ENCODE measurements at regions not wholly inside any gene's neighbourhood (a gene's known extent, or its start where the extent isn't known, plus 50 kb on each side); places are given as distances from the start of the nearest gene placed in this dataset.
"Not testable (repeated sequence)": the region's sequence is repeated elsewhere in the genome, so short reads cannot be mapped to it uniquely, and the experiment has no call there.

DNA sequence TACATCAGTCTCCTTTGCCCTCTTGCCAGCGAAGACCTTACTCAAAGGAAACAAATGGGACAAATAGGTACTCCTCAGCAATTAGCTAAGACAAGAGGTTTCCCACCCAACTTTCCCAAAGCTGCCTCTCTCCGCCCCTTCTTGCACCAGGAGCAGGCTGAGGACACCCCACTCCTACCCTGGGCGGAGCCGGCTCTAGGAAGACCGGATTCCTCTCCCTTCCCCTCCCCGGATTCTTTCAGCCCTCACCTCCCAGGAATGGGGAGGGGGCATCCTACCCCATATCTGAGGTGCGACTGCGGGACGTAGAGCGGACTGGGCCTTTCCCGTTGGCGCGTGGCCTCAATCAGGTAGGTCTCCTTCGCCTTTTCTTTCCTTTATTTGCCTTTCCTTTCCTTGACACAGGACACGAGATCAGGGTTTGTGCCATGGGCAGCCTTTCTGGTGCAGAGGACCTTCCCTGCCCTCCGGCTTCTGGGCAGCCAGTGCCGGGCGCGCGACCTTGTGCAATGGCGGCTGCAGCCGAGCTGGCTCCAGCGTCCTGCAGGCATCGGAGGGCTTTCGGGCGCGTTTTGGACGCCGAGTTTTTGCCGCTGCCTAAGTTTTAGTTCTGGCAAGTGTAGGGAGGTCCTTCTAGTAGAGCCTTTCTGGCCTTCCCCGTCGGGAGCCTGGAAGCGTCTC lies 279.9 kb downstream of the PLS3 start:
- not testable (repeated sequence) for DNase-seq

GRCh38 chrX:115850986-115851385 lies 290.0 kb downstream of the PLS3 start:
- not testable (repeated sequence) for DNase-seq

- DNase-seq: not testable (repeated sequence)
These were observed 292.3 kb downstream of the PLS3 start for GRCh38 chrX:115853260-115853659.

- DNase-seq: not testable (repeated sequence)
These were observed 289.4 kb upstream of the AGTR2 start for GRCh38 chrX:115881170-115881569.

GRCh38 chrX:115884121-115884520 lies 286.4 kb upstream of the AGTR2 start:
- not testable (repeated sequence) for DNase-seq

DNA sequence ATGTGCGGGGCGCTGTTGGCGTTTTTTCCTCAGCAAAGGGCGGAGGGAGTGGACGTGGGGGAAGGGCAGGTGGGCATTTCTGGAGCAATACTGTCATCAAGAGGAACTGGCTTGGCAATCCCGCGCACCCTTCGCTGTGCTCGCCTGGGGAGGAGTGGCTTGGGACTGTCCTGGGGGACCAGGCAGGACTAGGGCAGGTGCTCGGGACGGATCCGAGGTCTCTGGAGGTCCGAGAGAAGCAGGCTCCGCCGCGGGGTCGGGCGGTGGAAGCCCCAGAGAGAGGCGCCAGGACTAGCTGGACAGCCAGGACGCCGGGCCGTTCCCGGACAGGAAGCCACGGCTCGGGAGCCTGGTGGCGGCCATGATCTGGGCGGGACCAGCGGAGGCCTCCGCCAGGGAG lies 282.5 kb upstream of the AGTR2 start:
- DNase-seq: not testable (repeated sequence)

DNA sequence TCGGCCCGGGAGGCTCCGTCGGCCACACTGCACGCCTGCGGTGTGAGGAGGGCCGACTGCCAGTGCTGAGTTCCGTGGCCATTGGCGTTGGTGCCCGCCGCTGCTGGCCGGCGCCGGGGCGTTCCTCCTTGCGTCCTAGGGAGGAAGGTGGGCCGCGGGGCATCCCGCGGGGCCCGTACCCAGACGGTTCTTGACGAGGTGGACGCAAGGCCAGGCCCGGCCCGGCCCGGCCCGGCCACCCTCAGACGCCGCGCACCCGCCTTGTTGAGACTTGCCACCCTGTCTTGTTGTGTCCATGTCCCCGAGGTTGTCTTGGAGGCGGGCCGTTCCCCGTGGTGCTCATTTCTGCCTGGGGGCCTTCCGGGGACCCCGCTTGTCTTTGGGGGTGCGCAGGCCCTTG lies 282.0 kb upstream of the AGTR2 start:
- DNase-seq: not testable (repeated sequence)

GRCh38 chrX:115889121-115889890 lies 281.2 kb upstream of the AGTR2 start:
- DNase-seq: no peak

DNA sequence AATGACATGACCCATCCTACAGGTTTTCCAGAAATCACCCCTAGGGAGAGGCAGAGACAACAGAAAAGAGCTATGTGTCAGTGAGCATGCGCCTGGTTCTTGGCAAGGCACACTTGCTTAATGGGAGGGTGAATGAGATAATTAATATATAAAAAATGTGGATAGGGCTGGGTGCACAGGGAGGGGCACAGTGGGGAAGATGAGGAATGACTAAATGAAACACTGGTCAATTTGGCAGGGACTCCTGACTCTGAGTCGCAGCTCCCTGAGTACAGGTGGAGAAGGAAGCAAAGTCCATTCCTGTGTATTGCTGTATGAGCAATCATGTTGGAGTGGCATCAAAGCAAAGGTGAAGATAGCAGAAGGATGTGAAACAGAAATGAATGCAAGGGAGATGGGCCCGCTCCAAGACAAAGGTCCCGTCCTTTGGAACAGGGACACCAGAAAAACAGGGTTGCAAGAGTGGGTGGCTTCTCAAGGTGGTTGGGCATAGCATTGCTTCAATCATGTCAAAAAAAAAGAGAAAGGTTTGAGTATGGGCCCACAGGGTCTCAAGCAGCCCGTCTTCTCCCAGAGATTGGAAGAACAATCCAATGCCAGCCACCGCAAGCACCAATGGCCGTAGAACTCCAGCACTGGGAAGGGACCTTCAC lies 278.4 kb upstream of the AGTR2 start:
- DNase-seq: no peak

DNA sequence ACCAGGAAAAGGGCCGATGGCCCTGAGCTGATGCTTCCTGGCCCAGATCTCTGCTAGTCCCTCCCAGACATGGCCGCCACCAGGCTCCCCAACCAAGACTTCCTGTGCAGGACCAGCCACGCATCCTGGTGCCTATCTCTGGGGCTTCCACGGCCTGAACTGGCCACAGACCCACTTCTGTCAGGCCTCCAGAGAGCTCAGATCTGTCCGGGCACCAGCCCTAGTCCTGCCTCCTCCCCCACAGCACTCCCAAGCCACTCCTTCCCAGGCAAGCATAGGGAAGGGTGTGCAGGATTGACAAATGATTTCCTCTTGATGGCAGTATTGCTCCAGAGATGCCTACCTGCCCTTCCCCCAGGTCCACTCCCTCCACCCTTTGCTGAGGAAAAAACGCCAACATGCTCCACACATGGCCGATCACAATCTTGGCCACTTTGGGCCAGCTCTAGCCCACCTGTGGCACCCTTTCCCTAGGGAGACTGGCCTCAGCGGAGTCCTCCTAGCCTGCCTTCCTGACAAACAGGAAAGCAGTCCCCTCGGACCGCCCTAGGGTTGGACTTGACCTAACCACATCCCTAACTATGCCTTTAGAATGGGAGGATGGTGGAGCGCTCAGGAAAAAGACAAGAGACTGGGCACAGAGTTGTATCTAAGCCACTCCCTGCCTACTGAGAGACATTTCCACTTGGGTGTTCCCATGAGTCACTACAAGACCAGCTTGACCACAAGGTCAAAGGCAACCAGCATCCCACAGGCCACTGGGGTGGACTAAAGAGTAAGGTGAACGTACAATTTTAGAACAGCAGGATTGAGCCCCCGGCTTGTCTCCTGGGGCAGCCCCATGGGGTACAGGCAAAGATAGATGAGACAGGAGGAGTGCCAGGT lies 277.5 kb upstream of the AGTR2 start:
- peak; percentile 54 for DNase-seq

DNA sequence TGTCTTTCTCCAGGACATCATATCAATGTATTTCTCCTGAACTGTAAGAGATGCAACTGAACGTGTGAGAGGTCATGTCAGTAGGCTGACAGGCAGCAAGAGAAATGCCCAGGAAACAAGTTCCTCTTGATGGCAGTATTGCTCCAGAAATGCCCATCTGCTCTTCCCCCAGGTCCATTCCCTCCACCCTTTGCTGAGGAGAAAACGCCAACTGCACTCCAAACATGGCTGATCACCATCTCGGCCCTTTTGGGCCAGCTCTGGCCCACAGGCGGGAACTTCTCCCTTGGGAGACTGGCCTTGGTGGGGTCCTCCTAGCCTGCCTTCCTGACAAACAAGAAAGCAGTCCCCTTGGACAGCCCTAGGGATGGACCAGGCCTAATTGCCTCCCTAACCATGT lies 276.5 kb upstream of the AGTR2 start:
- DNase-seq: peak; percentile 15

GRCh38 chrX:115895678-115896329 lies 274.7 kb upstream of the AGTR2 start:
- no peak for DNase-seq

DNA sequence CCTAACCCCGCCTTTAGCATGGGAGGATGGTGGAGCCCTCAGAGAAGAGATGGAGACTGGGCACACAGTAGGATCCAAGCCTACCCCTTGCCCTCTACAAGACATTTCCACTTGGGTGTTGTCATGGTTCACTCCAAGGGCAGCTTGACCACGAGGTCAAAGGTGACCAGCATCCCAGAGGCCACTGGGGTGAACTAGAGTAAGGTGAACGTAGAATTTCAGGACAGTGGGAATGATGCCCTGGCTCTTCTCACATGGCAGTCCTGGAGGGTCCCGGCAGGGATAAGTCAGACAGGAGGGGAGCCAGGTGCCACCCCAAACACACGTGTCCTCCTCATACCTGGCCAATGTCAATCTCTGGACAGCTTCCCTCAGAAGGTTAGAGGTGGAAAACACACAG lies 274.2 kb upstream of the AGTR2 start:
- DNase-seq: no peak

DNA sequence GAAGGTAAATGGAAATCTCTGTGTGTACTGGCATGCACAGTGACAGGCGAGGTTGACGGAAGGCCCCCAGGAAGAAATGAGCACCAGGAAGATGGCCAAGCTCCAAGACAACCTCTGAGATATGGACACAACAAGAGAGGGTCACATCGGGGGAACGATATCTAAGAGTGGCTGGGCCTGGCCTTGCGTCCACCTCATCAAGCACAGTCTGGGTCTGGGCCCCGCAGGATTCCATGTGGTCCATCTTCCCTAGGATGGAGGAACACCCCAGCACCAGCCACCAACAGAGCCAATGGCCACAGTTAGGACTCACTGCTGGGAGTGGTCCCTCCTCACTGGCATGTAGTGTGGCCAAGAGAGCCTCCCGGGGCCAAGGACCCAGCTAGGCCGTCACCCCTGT lies 272.6 kb upstream of the AGTR2 start:
- no peak for DNase-seq

DNA sequence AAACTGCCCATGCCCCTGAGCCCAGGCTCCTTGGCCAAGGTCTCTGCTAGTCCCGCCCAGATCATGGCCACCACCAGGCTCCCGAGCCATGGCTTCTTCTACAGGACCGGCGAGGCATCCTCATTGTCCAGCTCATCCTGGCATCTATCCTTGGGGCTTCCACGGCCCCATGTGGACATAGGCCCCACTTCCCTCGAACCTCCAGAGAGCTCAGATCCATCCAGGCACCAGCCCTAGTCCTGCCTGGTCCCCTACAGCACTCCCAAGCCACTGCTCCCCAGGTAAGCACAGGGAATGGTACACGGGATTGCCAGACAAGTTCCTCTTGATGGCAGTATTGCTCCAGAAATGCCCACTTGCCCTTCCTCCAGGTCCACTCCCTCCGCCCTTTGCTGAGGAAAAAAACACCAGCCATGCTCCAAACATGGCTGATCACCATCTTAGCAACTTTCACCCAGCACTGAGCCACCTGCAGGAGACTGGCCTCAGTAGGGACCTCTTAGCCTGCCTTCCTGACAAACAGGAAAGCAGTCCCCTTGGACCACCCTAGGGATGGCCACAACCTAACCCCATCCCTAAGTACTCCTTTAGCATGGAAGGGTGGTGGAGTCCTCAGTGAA lies 272.1 kb upstream of the AGTR2 start:
- DNase-seq: peak; percentile 45

DNA sequence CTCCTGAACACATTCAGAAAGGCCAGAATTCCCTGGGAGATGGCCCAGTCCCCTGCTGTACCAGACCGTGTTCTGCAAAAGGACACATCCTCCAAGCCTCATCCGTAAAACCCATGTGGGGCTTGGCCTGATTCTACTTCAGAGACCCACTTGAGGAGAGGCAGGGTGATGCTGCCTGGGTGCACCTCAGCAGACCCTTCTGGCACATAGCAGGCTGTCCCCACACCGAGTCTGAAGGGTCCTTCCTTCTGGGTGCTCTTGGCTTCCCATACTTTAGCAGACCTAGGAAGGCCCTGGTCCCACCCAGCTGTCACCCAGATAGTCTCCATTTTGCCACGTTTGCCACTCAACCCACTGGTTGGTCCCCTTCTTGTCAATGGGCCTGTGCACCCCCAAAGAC lies 270.1 kb upstream of the AGTR2 start:
- DNase-seq: no peak

DNA sequence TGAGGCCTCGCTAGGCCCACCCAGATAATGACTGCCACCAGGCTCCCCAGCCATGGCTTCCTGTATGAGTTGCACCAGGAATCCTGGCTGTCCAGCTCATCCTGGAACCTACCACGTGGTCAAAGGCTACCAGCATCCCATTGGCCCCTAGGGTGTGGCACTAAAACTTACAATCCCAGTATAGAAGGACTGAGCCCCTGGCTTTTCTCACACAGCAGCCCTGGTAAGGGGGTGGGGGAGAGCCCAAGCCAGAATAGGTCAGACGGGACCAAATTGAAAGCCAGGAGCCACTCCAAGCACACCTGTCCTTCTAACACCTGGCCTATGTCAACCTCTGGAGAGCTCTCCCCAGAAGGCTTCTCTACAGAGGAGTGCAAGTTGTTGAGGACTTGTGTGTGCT lies 269.3 kb upstream of the AGTR2 start:
- no peak for DNase-seq

DNA sequence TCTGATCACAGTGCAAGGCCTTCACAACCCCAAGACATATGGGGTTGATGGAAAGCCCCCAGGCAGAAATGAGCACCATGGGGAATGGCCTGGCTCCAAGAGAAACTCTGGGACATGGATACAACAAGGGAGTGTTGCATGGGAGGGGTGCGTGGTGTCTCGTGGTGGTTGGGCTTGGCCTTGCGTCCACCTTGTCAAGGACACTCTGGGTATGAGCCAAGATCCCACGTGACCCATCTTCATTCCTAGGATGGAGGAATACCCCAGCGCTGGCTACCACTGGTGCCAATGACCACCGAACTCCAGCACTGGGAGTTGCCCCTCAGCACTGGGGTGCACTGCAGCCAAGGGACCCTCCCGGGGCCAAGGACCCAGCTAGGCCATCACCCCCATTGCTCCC lies 267.5 kb upstream of the AGTR2 start:
- DNase-seq: no peak

GRCh38 chrX:115906276-115906675 lies 264.3 kb upstream of the AGTR2 start:
- DNase-seq: no peak

DNA sequence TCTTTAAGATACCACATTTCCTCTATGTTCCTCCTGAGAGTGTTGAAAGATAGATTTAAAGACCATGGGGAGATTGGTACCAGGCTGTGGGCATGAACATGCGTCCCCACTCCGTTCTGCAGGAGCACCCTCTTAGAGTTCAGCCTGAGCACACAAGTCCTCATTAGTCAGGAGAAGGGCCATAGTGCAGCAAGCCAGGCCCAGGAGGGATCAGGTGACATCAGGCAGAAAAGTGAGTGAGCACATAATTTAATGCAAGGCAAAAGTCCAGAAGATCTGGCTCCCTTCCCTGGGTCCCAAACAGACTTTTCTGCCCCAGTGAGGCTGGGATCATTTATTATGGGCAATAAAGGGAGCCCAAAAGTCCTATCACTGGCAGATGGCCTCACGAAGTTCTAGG lies 263.7 kb upstream of the AGTR2 start:
- no peak for DNase-seq

GRCh38 chrX:115909017-115909416 lies 261.5 kb upstream of the AGTR2 start:
- no peak for DNase-seq

GRCh38 chrX:115911967-115912366 lies 258.6 kb upstream of the AGTR2 start:
- no peak for DNase-seq
